ENCODE measurements at regions not wholly inside any gene's neighbourhood (a gene's known extent, or its start where the extent isn't known, plus 50 kb on each side); places are given as distances from the start of the nearest gene placed in this dataset.

DNA sequence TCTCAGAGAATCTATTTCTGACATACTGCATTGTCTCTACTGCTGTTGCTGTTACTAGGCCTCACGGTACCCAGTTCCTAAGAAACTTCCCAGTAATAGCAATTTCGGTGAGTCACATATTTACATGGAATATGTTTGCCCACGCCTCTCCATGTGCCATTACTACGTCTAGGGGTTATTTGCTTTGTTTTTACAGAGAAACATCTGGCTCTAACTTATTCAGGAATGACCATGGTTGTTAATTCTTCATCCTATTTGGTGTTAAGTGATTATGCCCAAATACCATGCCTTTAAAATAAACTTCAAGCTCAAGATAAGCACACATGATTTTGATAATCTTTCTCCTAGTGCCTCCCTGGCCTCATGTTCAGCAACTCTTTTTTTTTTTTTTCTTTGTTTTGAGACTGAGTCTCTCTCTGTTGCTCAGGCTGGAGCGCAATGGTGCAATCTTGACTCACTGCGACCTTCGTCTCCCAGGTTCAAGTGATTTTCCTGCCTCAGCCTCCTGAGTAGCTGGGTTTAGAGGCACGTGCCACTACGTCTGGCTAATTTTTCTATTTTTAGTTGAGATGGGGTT lies 101.0 kb upstream of the HS3ST1 start:
- no peak for TF ChIP-seq JUNB (CRISPR knock-in tag; conservative IDR thresholded peaks at IDR 0.05)
- TF ChIP-seq ZNF274 (IDR thresholded peaks at IDR 0.05; ENCODE audit: borderline replicate concordance, low read depth, low read length): no peak
- TF ChIP-seq, protein P1, sequence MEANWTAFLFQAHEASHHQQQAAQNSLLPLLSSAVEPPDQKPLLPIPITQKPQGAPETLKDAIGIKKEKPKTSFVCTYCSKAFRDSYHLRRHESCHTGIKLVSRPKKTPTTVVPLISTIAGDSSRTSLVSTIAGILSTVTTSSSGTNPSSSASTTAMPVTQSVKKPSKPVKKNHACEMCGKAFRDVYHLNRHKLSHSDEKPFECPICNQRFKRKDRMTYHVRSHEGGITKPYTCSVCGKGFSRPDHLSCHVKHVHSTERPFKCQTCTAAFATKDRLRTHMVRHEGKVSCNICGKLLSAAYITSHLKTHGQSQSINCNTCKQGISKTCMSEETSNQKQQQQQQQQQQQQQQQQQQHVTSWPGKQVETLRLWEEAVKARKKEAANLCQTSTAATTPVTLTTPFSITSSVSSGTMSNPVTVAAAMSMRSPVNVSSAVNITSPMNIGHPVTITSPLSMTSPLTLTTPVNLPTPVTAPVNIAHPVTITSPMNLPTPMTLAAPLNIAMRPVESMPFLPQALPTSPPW (CRISPR knock-in tag; IDR thresholded peaks at IDR 0.05): no peak
- TF ChIP-seq, protein P2, sequence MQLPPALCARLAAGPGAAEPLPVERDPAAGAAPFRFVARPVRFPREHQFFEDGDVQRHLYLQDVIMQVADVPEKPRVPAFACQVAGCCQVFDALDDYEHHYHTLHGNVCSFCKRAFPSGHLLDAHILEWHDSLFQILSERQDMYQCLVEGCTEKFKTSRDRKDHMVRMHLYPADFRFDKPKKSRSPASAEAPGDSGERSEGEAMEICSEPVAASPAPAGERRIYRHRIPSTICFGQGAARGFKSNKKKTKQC (CRISPR knock-in tag; IDR thresholded peaks at IDR 0.05): no peak
- TF ChIP-seq, protein P3, sequence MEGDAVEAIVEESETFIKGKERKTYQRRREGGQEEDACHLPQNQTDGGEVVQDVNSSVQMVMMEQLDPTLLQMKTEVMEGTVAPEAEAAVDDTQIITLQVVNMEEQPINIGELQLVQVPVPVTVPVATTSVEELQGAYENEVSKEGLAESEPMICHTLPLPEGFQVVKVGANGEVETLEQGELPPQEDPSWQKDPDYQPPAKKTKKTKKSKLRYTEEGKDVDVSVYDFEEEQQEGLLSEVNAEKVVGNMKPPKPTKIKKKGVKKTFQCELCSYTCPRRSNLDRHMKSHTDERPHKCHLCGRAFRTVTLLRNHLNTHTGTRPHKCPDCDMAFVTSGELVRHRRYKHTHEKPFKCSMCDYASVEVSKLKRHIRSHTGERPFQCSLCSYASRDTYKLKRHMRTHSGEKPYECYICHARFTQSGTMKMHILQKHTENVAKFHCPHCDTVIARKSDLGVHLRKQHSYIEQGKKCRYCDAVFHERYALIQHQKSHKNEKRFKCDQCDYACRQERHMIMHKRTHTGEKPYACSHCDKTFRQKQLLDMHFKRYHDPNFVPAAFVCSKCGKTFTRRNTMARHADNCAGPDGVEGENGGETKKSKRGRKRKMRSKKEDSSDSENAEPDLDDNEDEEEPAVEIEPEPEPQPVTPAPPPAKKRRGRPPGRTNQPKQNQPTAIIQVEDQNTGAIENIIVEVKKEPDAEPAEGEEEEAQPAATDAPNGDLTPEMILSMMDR (IDR thresholded peaks at IDR 0.05 in 2 of 3, conservative IDR thresholded peaks at IDR 0.05 in 1 of 3; ENCODE audit: insufficient read depth in 2 of 3, low read depth in 1 of 3, low read length in 3 of 3): no peak
- no peak for TF ChIP-seq POLR2AphosphoS5 (IDR thresholded peaks at IDR 0.05; ENCODE audit: control insufficient read depth, insufficient read depth, low read depth, low read length)
- no peak for TF ChIP-seq ZNF324 (CRISPR knock-in tag; IDR thresholded peaks at IDR 0.05)

All from K562 (cell line).